ENCODE measurements at regions not wholly inside any gene's neighbourhood (a gene's known extent, or its start where the extent isn't known, plus 50 kb on each side); places are given as distances from the start of the nearest gene placed in this dataset.

GRCh38 chr19:28196101-28196500 lies 1016.9 kb downstream of the UQCRFS1 start:
- TF ChIP-seq, protein P1, sequence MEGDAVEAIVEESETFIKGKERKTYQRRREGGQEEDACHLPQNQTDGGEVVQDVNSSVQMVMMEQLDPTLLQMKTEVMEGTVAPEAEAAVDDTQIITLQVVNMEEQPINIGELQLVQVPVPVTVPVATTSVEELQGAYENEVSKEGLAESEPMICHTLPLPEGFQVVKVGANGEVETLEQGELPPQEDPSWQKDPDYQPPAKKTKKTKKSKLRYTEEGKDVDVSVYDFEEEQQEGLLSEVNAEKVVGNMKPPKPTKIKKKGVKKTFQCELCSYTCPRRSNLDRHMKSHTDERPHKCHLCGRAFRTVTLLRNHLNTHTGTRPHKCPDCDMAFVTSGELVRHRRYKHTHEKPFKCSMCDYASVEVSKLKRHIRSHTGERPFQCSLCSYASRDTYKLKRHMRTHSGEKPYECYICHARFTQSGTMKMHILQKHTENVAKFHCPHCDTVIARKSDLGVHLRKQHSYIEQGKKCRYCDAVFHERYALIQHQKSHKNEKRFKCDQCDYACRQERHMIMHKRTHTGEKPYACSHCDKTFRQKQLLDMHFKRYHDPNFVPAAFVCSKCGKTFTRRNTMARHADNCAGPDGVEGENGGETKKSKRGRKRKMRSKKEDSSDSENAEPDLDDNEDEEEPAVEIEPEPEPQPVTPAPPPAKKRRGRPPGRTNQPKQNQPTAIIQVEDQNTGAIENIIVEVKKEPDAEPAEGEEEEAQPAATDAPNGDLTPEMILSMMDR (IDR thresholded peaks at IDR 0.05) = no peak
- ChIA-PET POLR2A (no interaction called here), CTCF (no interaction called here)
- no peak overlapping the region for H3K4me3 Mint-ChIP-seq
- no peaks in the 10 kb centered on the region for H3K36me3 Mint-ChIP-seq (ENCODE audit: low read depth)
- no peaks in the 10 kb centered on the region for H3K4me1 Mint-ChIP-seq (ENCODE audit: low read depth)
- no peaks in the 10 kb centered on the region for H3K9me3 Mint-ChIP-seq
- H3K27ac Mint-ChIP-seq = no peak overlapping the region
- DNase-seq (no peak), ATAC-seq (no peak)
- intact Hi-C loops (cut with micrococcal nuclease) = no loop called here
- H3K27me3 Mint-ChIP-seq = no peaks in the 10 kb centered on the region

DNA sequence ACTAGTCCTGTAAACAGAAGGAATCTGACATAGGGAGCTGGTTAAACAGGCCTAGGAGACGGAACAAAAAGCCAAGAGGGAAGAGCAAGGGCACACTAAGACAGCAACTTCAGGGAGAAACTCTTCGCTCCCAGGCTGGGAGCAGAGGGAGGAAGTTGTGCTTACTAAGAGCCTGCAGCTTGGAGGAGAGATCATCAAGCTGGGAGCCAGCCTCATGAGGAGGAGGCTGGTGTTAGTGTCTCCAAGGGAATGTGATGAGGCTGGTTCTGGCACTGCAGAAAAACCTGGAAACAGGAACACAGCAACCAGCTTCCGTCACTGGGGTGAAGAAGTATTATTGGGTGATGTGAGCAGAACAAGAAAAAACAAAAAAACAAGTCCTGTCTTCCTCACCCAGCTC lies 1027.3 kb downstream of the UQCRFS1 start:
- no peak for DNase-seq
- no peak overlapping the region for H3K4me3 Mint-ChIP-seq
- no peak for ATAC-seq
- no peaks in the 10 kb centered on the region for H3K27me3 Mint-ChIP-seq
- no peak overlapping the region for H3K27ac Mint-ChIP-seq
- H3K36me3 Mint-ChIP-seq (ENCODE audit: low read depth) = no peaks in the 10 kb centered on the region
- H3K4me1 Mint-ChIP-seq (ENCODE audit: low read depth) = no peaks in the 10 kb centered on the region
- peaks cover 10% of the 10 kb centered on the region for H3K9me3 Mint-ChIP-seq
- ChIA-PET POLR2A (no interaction called here), CTCF (no interaction called here)
- intact Hi-C loops (cut with micrococcal nuclease) = no loop called here
- TF ChIP-seq, protein P1 (IDR thresholded peaks at IDR 0.05) = no peak

DNA sequence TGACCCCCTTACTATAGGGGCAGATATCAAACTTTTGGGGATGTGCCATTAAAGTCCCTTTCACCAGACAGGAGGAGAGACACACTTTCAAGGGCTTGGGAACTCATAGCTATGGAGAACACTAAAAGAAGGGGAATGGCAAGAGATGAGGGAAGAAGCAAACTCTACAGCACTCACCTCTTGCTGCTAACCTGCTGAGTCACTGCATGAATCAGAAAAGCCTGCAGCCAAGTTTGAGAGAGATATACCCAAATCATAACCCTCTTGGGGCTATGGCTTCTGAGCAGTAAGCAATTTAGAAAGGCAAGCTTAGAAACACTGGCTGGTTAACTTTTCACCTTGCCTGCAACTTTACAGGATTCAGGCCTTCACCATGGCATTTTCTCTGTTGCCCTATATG lies 1028.0 kb downstream of the UQCRFS1 start:
- TF ChIP-seq, protein P1 (IDR thresholded peaks at IDR 0.05) = no peak
- POLR2A ChIA-PET = no interaction called here
- H3K27me3 Mint-ChIP-seq = no peaks in the 10 kb centered on the region
- H3K27ac Mint-ChIP-seq = no peak overlapping the region
- intact Hi-C loops (cut with micrococcal nuclease) = no loop called here
- peaks cover 9% of the 10 kb centered on the region for H3K9me3 Mint-ChIP-seq
- H3K36me3 Mint-ChIP-seq (ENCODE audit: low read depth) = no peaks in the 10 kb centered on the region
- DNase-seq = no peak
- no peak overlapping the region for H3K4me3 Mint-ChIP-seq
- no peaks in the 10 kb centered on the region for H3K4me1 Mint-ChIP-seq (ENCODE audit: low read depth)
- CTCF ChIA-PET = no interaction called here
- no peak for ATAC-seq

DNA sequence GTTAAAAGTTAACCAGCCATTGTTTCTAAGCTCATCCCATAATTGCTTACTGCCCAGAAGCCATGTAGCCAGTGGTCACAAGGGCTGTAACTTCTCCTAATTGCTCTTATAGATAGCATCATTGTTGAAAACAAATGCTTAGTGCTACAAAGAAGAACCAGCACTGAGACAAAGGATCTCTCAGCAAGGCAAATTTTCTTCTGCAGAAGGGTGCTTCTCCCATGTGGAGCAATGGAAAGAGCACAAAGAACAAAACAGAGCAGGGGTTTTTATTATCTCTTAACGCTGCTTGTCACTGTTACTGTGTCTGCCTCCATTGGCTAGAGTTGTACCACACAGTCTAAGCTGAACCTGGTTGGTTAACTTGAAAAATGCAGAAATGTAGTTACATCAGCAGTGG lies 1036.8 kb downstream of the UQCRFS1 start:
- ATAC-seq (no peak), DNase-seq (no peak)
- no peaks in the 10 kb centered on the region for H3K27me3 Mint-ChIP-seq
- POLR2A ChIA-PET = no interaction called here
- TF ChIP-seq, protein P1 (IDR thresholded peaks at IDR 0.05) = no peak
- H3K4me3 Mint-ChIP-seq = no peak overlapping the region
- H3K9me3 Mint-ChIP-seq = peaks cover 22% of the 10 kb centered on the region
- H3K4me1 Mint-ChIP-seq (ENCODE audit: low read depth) = no peaks in the 10 kb centered on the region
- intact Hi-C loops (cut with micrococcal nuclease) = no loop called here
- no peak overlapping the region for H3K27ac Mint-ChIP-seq
- CTCF ChIA-PET = interaction anchor here (0.9 kb wide), 1 partner anchor 458 kb away, joined by 3 read pairs; no protein-coding TSS in a partner anchor
- no peaks in the 10 kb centered on the region for H3K36me3 Mint-ChIP-seq (ENCODE audit: low read depth)

- ChIA-PET POLR2A (no interaction called here), CTCF (no interaction called here)
- no peak for DNase-seq
- Mint-ChIP-seq H3K4me3 (no peak overlapping the region), H3K27me3 (no peaks in the 10 kb centered on the region), H3K36me3 (ENCODE audit: low read depth) (no peaks in the 10 kb centered on the region), H3K4me1 (ENCODE audit: low read depth) (no peaks in the 10 kb centered on the region), H3K9me3 (peaks cover 17% of the 10 kb centered on the region), H3K27ac (no peak overlapping the region)
- intact Hi-C loops (cut with micrococcal nuclease) = no loop called here
- no peak for ATAC-seq
- TF ChIP-seq, protein P1 (IDR thresholded peaks at IDR 0.05) = no peak
These were observed 1041.0 kb downstream of the UQCRFS1 start for GRCh38 chr19:28171983-28172382.

Measured in activated CD8-positive, alpha-beta T cell treated with anti-CD3 and anti-CD28 coated beads for 36 hours (primary cell).